ENCODE measurements at regions not wholly inside any gene's neighbourhood (a gene's known extent, or its start where the extent isn't known, plus 50 kb on each side); places are given as distances from the start of the nearest gene placed in this dataset.

GRCh38 chrX:147788641-147789350 lies 122.9 kb upstream of the FMR1 start:
- TF ChIP-seq POLR2AphosphoS5 (IDR thresholded peaks at IDR 0.05) (no peak), POLR2A (IDR thresholded peaks at IDR 0.05) (no peak), CTCF (IDR thresholded peaks at IDR 0.05) (no peak)
- no peak overlapping the region for H3K27ac ChIP-seq
- no peaks in the 10 kb centered on the region for H3K4me1 ChIP-seq
- H3K36me3 ChIP-seq: no peaks in the 10 kb centered on the region
- no peak overlapping the region for H3K4me3 ChIP-seq
- intact Hi-C loops (cut with DNase I; ENCODE audit: low total_unique reads): no loop called here
- DNase-seq (ENCODE audit: low spot score in 2 of 2): no peak
- H3K9me3 ChIP-seq: no peaks in the 10 kb centered on the region
- H3K27me3 ChIP-seq: peaks cover 0 to 5% of the 10 kb centered on the region in 2 donors

GRCh38 chrX:147800663-147801062 lies 111.1 kb upstream of the FMR1 start:
- Histone ChIP-seq H3K4me3 (no peak overlapping the region), H3K27me3 (peaks cover 0 to 3% of the 10 kb centered on the region in 2 donors), H3K4me1 (no peaks in the 10 kb centered on the region), H3K36me3 (no peaks in the 10 kb centered on the region), H3K27ac (no peak overlapping the region), H3K9me3 (peaks cover 0 to 10% of the 10 kb centered on the region in 2 donors)
- no peak for TF ChIP-seq POLR2A (IDR thresholded peaks at IDR 0.05)
- TF ChIP-seq POLR2AphosphoS5 (IDR thresholded peaks at IDR 0.05): no peak
- TF ChIP-seq CTCF (IDR thresholded peaks at IDR 0.05): no peak
- intact Hi-C loops (cut with DNase I; ENCODE audit: low total_unique reads): no loop called here
- no peak for DNase-seq (ENCODE audit: low spot score in 2 of 2)

- Histone ChIP-seq H3K27ac (no peak overlapping the region), H3K4me1 (no peaks in the 10 kb centered on the region), H3K4me3 (no peak overlapping the region), H3K27me3 (peaks cover 0 to 12% of the 10 kb centered on the region in 2 donors), H3K9me3 (peaks cover 0 to 10% of the 10 kb centered on the region in 2 donors), H3K36me3 (no peaks in the 10 kb centered on the region)
- TF ChIP-seq CTCF (IDR thresholded peaks at IDR 0.05): peak in 1 of 3 donors; percentile 25
- TF ChIP-seq POLR2AphosphoS5 (IDR thresholded peaks at IDR 0.05): no peak
- TF ChIP-seq POLR2A (IDR thresholded peaks at IDR 0.05): no peak
- intact Hi-C loops (cut with DNase I; ENCODE audit: low total_unique reads): no loop called here
- no peak for DNase-seq (ENCODE audit: low spot score in 2 of 2)
Measured at GRCh38 chrX:147803948-147804347, 107.8 kb upstream of the FMR1 start.

GRCh38 chrX:147811803-147812202 lies 99.9 kb upstream of the FMR1 start:
- H3K36me3 ChIP-seq: no peaks in the 10 kb centered on the region
- no peak for DNase-seq (ENCODE audit: low spot score in 2 of 2)
- H3K27me3 ChIP-seq: peaks cover 0 to 15% of the 10 kb centered on the region in 2 donors
- TF ChIP-seq POLR2A (IDR thresholded peaks at IDR 0.05) (no peak), CTCF (IDR thresholded peaks at IDR 0.05) (no peak), POLR2AphosphoS5 (IDR thresholded peaks at IDR 0.05) (no peak)
- no peak overlapping the region for H3K27ac ChIP-seq
- H3K4me1 ChIP-seq: no peaks in the 10 kb centered on the region
- H3K4me3 ChIP-seq: no peak overlapping the region
- intact Hi-C loops (cut with DNase I; ENCODE audit: low total_unique reads): no loop called here
- no peaks in the 10 kb centered on the region for H3K9me3 ChIP-seq

- no peak for TF ChIP-seq CTCF (IDR thresholded peaks at IDR 0.05)
- no peak for TF ChIP-seq POLR2A (IDR thresholded peaks at IDR 0.05)
- TF ChIP-seq POLR2AphosphoS5 (IDR thresholded peaks at IDR 0.05): no peak
- intact Hi-C loops (cut with DNase I; ENCODE audit: low total_unique reads): no loop called here
- no peak overlapping the region for H3K27ac ChIP-seq
- H3K9me3 ChIP-seq: peaks cover 6 to 24% of the 10 kb centered on the region in 2 donors
- H3K4me1 ChIP-seq: no peaks in the 10 kb centered on the region
- no peaks in the 10 kb centered on the region for H3K36me3 ChIP-seq
- no peaks in the 10 kb centered on the region for H3K27me3 ChIP-seq
- no peak for DNase-seq (ENCODE audit: low spot score in 2 of 2)
- no peak overlapping the region for H3K4me3 ChIP-seq
Measured at GRCh38 chrX:147827070-147827469, 84.6 kb upstream of the FMR1 start.

Data from breast epithelium (tissue), 4 donors.